Muscle of arm (tissue), 1 donor: ENCODE measurements at regions not wholly inside any gene's neighbourhood (a gene's known extent, or its start where the extent isn't known, plus 50 kb on each side); places are given as distances from the start of the nearest gene placed in this dataset.
A peak's percentile ranks its signal among the peaks of the same experiment; 100 is the strongest.
"Not testable (repeated sequence)": the region's sequence is repeated elsewhere in the genome, so short reads cannot be mapped to it uniquely, and the experiment has no call there.

ENCODE experiments used
- DNase-seq: peaks from one replicate; pipeline ENCODE4 v3.0.0-alpha.2; 2013

DNA sequence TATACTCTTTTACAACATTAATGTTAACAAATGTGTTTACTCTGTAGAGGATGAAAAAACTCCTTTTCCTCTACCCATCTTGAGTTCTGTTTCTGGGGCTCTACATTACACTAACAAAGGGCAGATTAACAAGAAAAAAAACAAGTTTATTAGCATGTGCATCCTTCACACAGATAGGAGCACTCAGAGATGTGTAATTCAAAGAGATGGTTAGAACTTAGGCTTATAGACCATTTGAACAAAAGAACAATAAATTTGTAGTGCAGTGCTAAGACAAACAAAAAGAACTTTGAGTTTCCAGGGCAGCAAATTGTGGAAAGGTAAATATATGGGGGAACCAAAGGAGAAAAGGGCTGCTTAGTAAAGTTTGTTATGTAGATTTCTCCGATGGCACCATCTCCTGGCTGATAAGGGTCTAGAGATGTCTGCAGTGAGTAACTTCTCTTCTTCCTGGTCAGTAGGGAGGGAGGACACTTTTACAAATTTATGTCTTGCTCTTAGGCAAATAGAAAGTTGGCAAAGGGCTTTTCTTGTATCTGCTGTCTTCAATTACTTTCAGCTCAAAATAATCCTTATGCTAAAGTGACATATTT, 1249.9 kb upstream of the TENM3 start:
- DNase-seq, result no peak

DNA sequence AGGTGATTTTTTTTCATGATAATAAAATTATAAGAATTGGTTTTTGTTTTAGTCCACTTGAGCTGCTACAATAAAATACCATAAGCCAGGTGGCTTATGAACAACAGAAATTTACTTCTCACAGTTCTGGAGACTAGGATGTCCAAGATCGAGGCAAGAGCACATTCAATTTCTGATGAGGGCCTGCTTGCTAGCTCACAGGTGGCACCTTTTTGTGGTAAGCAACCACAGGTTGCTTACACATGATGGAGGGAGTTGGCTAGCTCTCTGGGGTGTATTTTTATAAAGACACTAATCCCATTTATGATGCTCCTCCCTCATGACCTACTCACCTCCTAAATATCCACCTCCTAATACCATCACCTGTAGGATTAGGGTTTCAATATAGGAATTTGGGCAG, 1248.5 kb upstream of the TENM3 start:
- no peak for DNase-seq

DNA sequence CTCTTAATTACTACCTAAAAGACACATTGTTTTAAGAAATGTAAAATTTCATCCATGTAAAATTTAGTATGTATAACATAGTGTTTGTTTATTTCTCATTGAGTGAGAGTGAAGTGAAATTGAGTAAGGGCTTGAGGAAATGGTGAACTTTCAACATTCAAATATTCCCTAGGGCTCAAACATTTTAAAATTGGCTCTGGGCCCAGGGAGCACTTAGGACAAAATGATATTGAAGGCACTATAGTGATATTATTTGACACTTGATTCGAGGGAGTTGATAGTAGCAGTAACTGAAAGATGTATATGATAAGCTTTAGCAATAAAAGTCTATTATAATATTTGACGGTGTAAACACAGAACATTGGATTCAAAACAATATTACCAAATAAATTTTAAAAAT, 1244.0 kb upstream of the TENM3 start:
- DNase-seq, result no peak

DNA sequence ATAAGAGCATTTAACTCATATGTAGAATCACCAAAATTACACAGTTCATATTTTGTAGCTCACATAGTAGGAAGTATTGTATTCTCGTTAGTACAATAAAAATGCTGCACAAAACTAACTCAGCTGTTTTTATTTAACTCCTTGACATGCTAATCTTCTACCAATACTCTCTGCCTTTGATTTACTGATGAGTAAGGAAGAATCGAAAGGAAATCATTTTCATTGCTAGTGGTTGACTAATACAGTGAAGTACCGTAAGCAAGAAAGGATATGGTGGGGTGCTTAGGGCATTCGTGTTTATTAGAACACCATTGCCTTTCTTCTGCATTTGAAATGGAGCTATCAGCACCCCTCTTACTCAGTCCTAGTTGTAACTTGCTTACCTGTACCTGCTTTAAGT, 1239.1 kb upstream of the TENM3 start:
- DNase-seq, result no peak

DNA sequence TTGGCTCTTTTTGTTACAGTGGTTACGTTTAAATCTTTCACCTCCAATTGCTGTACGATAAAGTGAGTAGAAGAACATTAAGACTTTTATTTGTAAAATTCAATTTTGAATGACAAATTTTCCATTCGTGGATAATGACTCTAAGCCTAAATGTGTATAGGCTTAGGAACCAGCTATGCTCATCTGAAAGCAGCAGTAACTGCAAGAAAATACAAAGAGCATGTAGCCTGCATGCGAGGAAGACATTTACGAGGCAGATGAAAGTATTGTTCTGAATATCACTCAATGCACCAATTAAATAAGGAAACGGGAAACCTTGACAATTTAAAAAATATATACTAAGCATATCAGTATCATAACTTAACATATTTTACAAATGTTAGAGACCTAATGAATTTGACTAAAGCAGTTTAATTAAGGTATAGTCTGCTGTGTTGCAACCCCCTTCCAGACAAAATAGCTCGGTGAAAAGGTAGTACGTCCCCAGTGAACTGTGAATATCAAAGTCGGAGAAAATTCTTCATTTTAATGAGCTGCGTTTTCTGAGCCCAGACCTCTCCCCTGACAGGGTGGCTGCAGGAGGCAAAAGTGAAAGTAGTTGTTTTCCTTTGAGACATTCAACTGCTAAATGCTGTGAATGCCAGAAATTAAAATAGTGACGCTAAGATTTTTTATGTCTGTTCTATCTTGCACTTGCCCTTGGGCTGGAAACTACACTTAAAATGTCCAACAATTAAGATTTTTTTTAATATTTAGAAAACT, 1236.5 kb upstream of the TENM3 start:
- no peak for DNase-seq

DNA sequence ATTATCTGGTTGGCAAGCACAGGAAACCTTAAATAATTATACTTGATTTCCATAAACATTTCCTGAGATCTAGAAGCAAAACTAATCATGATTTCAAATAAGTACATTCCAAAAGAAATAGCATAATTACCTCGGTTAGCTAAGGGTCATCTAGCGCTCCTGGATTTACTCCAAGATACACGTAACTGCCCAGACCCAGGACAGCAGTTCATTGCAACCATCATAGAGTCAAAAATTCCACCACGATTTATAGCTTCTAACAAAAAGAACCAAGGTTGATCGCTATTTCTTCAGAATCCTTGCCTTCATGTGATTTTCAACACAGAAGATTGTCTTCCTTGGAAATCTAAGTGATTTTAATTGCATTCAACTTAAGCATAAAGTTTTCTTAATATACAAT, 1235.5 kb upstream of the TENM3 start:
- no peak for DNase-seq

DNA sequence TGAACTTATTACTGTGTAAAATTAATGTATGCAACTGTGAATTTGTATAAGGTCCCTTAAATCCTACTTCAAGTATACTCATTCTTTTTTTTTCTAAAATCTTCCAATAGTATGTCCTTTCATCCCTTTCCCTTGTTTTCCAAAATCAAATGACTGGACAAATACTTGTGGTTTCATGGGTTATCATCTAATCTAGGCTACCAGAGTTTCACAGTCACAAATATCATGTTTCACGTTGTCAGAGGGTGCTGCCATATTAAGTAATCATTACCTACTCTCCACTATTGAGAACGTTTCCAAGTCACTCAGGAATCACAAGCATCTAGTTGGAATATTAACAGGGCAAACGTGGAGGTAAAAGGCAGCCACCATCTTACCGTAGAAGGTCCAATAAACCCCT, 1235.0 kb upstream of the TENM3 start:
- no peak for DNase-seq

DNA sequence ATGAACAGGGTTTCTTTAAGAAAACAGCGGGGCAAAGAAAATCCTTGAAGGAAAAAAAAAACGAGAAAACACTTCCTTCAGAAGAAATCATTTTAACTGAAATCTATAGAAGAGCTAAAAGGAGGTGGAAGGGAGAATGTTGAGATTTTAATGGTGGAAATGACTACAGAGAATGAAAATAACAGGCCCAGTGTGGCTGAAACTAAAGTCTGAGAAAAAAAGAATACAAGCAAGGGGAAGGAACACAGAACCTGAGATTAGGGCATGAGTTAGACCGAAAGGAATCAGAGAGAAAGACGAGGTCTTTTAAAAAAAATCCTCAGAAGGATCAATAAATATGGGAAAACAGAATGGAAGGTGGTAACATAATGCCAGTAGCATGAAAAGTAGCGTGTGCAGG, 1230.0 kb upstream of the TENM3 start:
- DNase-seq, result no peak

DNA sequence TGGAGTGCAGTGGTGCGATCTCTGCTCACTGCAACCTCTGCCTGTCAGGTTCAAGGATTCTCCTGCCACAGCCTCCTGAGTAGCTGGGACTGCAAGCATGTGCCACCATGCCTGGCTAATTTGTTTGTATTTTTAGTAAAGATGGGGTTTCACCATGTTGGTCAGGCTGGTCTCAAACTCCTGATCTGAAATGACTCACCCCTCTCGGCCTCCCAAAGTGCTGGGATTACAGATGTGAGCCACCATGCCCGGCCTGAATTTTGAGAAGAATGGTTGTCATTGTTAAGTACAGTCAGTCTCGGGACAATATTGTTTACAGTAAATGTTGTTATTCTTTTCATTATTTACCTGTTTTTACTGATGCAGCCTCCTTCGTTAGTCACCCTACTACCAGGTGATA, 1226.2 kb upstream of the TENM3 start:
- no peak for DNase-seq

DNA sequence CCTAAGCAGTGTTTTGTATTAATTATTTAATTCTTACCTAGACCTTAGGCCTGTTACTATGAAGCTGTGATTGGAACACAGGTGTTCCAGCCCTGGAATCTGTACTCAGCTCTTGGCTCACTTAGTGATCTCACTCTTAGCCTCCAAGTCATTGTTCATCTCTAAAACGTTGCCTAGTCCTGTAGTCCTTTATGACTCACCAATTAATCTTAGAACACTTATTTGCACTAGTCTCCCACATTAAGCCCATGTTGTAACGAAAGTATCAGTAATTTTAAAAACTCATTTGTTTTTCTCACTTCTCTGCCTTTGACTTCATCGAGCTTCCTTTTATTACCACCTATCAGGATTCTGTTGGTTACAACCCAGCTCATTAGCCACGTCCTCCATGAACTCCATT, 1224.7 kb upstream of the TENM3 start:
- DNase-seq, result no peak

DNA sequence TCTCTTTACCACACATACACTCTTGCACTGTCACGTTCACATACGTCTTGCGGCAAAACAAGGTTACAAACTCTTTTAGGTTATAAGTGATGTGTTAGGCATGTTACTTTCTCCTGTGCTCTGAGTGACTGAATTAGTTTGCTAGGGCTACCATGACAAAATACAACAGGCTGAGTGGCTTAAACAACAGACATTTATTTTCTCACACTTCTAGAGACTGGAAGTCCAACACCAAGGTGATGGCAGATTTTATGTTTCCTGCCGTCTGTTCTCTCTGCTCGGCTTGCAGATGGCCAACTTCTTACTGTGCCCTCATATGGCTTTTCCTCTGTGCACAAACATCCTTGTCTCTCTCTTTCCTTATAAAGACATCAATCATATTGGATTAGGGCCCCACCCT, 1224.3 kb upstream of the TENM3 start:
- DNase-seq, result no peak

DNA sequence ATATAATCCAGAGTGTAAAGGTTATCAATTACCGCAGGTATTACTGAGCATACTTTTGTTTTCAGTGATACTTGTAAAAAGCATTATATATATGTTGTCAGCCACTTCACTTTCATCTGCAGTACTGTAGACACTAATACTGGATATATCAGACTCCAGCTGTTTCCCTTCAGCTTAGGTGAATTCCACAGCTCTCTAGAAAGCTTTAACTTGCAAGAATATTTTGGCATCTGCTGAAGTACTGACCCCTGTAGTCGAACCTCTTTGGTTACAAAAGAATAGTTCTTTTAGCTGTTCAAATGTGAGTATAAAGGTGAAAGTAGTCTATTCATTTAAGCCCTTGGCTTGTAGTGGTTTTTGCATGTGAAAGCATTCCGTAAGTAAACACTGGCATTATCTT, 1222.7 kb upstream of the TENM3 start:
- DNase-seq, result no peak

DNA sequence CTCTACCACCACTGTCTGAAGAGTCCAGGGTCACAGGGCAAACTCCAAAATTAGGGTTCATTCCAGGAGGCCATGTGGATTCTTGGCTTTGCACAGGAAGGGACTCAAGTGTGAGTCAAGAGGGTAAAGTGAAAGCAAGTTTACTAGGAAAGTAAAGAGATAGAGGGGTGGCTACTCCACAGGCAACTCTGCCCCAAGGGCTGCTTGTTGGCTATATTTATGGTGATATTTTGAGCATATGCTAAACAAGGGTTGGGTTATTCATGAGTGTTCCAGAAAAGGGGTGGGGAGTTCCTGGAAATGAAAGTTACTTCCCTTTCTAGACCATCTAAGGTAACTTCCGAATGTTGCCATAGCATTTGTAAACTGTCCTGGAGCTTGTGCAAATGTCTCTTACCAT, 1222.0 kb upstream of the TENM3 start:
- no peak for DNase-seq

DNA sequence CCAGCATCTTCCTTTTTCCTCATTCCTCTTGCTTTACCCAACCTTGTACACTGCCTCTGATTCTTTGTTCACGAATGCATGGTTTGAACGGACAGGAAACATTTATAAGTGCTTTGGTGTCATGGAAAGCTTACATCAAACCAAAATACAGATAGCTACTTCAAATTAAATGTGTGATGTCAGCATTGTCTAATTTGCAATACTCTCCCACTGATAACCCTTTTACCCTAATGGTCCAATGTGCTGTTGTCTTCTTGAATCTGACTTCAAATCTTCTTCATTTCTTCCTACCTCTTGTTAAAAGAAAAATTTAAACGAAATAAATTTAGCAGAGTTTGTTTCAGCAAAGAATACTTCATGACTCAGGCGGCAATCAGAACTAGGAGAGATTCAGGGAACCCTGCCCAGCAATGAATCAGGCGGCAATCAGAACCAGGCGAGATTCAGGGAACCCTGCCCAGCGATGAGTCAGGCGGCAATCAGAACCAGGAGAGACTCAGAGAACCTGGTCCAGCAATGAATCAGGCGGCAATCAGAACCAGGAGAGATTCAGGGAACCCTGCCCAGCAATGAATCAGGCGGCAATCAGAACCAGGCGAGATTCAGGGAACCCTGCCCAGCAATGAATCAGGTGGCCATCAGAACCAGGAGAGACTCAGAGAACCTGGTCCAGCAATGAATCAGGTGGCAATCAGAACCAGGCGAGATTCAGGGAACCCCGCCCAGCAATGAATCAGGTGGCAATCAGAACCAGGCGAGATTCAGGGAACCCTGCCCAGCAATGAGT, 1212.9 kb upstream of the TENM3 start:
- DNase-seq, result not testable (repeated sequence)

DNA sequence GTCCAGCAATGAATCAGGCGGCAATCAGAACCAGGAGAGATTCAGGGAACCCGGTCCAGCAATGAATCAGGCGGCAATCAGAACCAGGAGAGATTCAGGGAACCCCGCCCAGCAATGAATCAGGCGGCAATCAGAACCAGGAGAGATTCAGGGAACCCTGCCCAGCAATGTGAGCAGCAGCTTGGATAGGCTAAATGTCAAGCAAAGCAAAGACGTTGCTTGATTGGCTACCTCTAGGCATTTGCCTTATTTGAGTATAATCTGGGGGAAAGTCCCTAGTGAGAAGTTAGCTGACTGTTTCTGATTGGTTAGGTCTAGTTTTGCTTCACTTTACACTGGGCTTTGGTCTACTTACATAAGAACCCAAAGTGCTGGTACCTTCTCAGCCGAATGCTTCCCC, 1212.2 kb upstream of the TENM3 start:
- DNase-seq, result no peak

DNA sequence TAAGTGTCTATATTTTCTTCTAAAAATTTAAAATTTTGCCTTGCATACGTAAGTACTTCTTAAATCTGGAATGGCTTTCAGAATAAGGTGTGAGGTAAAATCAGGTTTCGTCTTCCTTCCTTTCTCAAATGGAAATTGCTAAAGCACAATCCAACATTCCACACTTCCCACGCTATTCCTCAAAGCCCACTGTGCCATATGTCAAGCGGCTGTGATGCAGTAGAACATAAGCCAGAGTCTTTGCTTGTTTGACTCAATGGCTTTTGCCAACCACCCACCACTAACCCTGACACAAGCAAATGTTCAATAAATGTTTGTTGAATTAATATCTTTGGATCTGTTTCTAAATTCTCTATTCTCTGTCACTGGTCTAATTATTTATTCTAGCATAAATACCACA, 1199.7 kb upstream of the TENM3 start:
- DNase-seq, result no peak

DNA sequence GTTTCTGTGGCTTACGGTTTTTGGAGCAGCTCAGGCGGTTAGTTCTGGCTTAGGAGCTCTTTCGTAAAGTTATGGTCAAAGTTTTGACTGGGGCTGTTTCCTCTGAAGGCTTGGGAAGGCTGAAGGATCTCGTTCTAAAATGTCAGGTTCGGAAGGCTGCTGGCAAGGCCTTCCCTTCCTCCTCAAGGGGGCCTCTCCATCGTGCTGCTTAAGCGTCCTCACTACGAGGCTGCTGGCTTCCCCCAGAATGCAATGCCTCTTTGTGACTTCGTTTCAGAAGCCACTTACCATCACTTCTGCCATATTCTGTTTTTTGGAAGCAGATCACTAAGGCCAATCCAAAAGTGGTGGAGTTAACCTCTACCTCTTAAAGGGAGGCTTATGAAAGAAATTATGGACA, 1196.4 kb upstream of the TENM3 start:
- DNase-seq, result no peak

DNA sequence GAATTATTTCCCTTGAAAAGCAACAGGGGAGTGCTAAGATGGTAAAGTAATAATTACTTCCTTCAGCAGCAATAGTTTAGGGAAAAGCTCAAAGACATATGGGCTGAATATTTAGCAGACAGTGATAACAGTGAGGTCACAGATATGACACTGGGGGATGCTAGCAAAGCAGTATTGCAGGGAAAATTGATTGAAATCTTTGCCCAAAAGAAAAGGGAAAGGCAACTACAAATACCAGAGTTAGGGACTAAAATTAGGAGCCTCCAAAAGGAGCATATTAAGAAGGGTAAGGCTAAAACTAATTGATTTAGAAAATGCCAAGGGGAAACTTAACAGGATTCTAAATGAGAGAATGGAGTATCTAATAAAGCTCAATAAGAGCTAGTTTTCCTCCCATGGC, 1191.3 kb upstream of the TENM3 start:
- no peak for DNase-seq

DNA sequence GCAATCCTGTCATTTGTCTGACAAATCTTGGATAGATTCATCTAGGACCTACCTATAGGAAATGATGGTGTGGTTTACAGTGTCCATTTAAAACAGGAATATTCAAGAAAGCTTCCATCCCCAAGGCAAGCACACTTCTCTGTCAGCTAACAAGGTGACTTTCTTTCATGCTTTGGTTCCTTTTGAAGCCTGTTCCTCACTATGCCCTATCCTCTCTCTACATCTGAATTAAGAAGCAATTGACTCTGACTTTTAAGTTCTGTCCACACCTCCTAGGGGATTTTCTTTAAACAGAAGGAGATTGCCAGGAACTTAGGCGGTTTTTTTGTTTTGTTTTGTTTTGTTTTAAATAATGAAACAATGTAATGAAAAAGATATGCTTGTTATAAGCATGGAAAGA, 1181.4 kb upstream of the TENM3 start:
- DNase-seq, result no peak

DNA sequence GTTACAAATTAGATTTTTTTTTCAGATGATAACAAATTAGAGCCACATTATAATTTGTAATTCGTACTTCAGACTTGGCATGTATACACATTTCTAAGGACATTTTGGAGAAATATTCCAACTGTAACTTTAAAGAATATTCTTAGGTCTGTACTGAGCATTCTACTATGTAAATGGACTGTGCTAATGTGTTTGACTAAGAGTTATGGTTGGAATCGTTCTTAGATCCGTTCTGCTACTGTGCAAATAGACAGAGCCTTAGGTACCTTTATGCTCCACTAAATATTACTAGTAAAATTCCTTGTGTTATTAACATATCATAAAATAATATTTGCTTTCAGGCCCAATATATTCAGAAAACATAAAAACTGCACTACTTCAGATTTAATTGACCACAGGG, 1180.0 kb upstream of the TENM3 start:
- no peak for DNase-seq

DNA sequence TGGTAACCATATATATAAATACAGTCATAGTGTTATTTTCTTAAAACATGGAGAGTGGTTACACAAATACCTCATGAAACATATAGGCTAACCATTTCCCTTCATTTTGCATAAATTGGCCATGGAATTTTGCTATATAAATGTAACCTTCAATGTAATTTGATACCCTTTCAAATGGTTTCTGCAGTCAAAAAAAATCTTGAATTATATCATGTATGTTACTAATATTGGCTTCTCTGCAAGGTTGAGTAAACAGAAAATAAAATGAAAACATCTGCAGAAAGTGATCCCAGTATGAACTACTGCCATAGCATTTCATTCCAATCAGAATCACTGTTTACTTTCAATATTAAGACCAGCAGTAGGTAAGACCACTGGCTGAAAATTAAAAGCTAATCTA, 1165.9 kb upstream of the TENM3 start:
- DNase-seq, result no peak

DNA sequence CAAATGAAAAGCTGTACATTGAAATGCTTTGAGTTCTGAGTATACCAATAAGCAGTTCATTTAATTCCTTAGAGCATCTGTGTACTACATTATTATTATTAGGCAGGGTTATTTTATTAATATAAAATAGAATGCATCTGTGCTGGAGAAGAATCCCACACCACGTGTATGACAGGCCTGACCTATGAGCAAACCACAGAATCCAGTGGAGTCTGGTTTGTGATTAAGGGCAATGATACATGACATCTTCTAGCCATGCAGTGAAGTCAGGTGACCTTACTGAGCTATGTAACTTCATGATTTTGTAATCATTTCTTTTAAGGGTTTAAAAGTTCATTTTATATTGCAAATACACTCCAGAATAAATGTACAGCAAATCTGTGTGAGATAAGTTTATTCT, 1165.0 kb upstream of the TENM3 start:
- peak; percentile 40 for DNase-seq

DNA sequence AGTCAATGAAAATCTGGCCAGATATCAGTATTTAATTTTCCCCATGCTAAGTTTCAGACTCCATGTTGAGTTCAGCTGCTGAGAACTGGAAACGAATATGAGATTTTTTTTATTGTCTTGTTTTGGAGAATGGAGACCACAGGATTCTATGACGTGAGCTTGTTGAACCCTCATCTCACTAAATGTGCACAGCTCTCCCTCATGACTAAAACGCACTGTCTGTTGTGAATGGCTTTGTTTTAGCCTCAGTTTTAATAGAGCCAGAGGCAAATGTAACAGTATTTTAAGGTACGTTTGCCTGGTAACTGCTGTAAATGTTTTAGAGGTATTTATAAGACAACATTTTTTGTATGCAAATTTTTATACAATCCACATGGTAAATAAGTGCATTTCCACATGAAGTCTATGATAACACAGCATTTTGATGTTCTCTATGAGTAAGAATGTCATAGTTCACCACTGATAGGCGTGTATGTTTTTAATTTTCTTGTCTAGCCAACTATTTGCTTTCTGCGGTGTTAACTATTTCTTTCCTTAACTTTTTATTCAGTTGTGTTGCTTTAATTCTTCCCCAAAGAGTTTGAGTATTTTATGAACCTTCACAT, 1159.3 kb upstream of the TENM3 start:
- no peak for DNase-seq
